PC-3 (cell line): ENCODE measurements at regions not wholly inside any gene's neighbourhood (a gene's known extent, or its start where the extent isn't known, plus 50 kb on each side); places are given as distances from the start of the nearest gene placed in this dataset.

Experiments used
- ATAC-seq: fragments of 200-7000 bp; cut with Tn5 transposase; 2 replicates; pipeline ENCODE4 v1.9.1; 2020; ENCODE audit warnings: mild to moderate bottlenecking, moderate library complexity
- BruUV-seq: library from RNA; stranded (reverse); fragments of 400-500 nt; replicated peaks from 2 replicates; lab custom pipeline; 2021; lab: Mats Ljungman, UMichigan
- CTCF ChIA-PET: fragments of 300-600 bp; sonication (Branson Sonifier 250); formaldehyde crosslinking; loops from one replicate; lab custom pipeline; 2022; ENCODE audit warnings: antibody characterized with exemption; lab: Charles Lee
- POLR2A ChIA-PET: fragments of 300-600 bp; sonication (Branson Sonifier 250); formaldehyde crosslinking; loops from one replicate; lab custom pipeline; 2022; ENCODE audit warnings: antibody characterized with exemption; ENCODE audit not compliant: unreplicated experiment; lab: Charles Lee
- DNase-seq: peaks from one replicate; pipeline ENCODE4 v3.0.0-alpha.2; 2015
- H2AFZ ChIP-seq: fragments of 300-600 bp; sonication (generic); 2 replicates; pipeline ENCODE4 v1.6.0; 2016; ENCODE audit warnings: antibody characterized with exemption, low read length
- H3F3A ChIP-seq: fragments of 300-600 bp; sonication (generic); one replicate; pipeline ENCODE4 v1.6.0; 2017; ENCODE audit warnings: antibody characterized with exemption, low read length, control low read depth, mild to moderate bottlenecking; ENCODE audit not compliant: unreplicated experiment
- H3K27ac ChIP-seq: fragments of 300-600 bp; sonication (generic); 2 replicates; pipeline ENCODE4 v1.5.1; 2016; ENCODE audit warnings: mild to moderate bottlenecking, low read length
- H3K27me3 ChIP-seq: fragments of 300-600 bp; sonication (generic); 2 replicates; pipeline ENCODE4 v1.6.1; 2016; ENCODE audit warnings: low read length, mixed read lengths
- H3K36me3 ChIP-seq: fragments of 300-600 bp; sonication (generic); 2 replicates; pipeline ENCODE4 v1.6.1; 2016; ENCODE audit warnings: low read depth, mixed run types, low read length, mixed read lengths
- H3K4me1 ChIP-seq: fragments of 300-600 bp; sonication (generic); 2 replicates; pipeline ENCODE4 v1.5.1; 2016; ENCODE audit warnings: low read length; ENCODE audit not compliant: insufficient read depth
- H3K4me2 ChIP-seq: fragments of 300-600 bp; sonication (generic); 2 replicates; pipeline ENCODE4 v1.6.0; 2016; ENCODE audit warnings: low read length
- H3K4me3 ChIP-seq: fragments of 300-600 bp; sonication (generic); 2 replicates; pipeline ENCODE4 v1.5.1; 2016; ENCODE audit warnings: mild to moderate bottlenecking, low read length, mixed read lengths
- H3K79me2 ChIP-seq: fragments of 300-600 bp; sonication (generic); 2 replicates; pipeline ENCODE4 v1.6.1; 2017; ENCODE audit warnings: low read length, mixed read lengths
- H3K9ac ChIP-seq: fragments of 300-600 bp; sonication (generic); 2 replicates; pipeline ENCODE4 v1.6.0; 2016; ENCODE audit warnings: mild to moderate bottlenecking, low read length
- H3K9me2 ChIP-seq: fragments of 300-600 bp; sonication (generic); replicated peaks from 2 replicates; pipeline ENCODE4 v1.6.1; 2016; ENCODE audit warnings: mixed run types, low read length, mixed read lengths
- H3K9me3 ChIP-seq: fragments of 300-600 bp; sonication (generic); 2 replicates; pipeline ENCODE4 v1.6.1; 2016; ENCODE audit warnings: low read length, mixed read lengths
- H4K20me1 ChIP-seq: fragments of 300-600 bp; sonication (generic); 2 replicates; pipeline ENCODE4 v1.6.1; 2016; ENCODE audit warnings: low read length, mixed read lengths
- EZH2 ChIP-seq: fragments of 300-600 bp; sonication (generic); IDR thresholded peaks from one replicate; pipeline ENCODE4 v1.6.1; 2017; ENCODE audit warnings: antibody characterized with exemption, mild to moderate bottlenecking, low read length; ENCODE audit not compliant: unreplicated experiment
- EZH2phosphoT487 ChIP-seq: fragments of 300-600 bp; sonication (generic); IDR thresholded peaks from 2 replicates; pipeline ENCODE4 v1.6.1; 2018; ENCODE audit warnings: mild to moderate bottlenecking, antibody characterized with exemption, low read length, borderline replicate concordance
- intact Hi-C: fragments of 100-400 bp; cut with micrococcal nuclease; formaldehyde crosslinking; loops from 2 replicates; pipeline ENCODE4 v1.9.0; 2023
- TF ChIP-seq, protein P1 (sequence below): fragments of 300-600 bp; sonication (generic); conservative IDR thresholded peaks from 2 replicates; pipeline ENCODE4 v1.5.1; 2017; ENCODE audit warnings: antibody characterized with exemption, low read depth, mild to moderate bottlenecking, low read length

DNA sequence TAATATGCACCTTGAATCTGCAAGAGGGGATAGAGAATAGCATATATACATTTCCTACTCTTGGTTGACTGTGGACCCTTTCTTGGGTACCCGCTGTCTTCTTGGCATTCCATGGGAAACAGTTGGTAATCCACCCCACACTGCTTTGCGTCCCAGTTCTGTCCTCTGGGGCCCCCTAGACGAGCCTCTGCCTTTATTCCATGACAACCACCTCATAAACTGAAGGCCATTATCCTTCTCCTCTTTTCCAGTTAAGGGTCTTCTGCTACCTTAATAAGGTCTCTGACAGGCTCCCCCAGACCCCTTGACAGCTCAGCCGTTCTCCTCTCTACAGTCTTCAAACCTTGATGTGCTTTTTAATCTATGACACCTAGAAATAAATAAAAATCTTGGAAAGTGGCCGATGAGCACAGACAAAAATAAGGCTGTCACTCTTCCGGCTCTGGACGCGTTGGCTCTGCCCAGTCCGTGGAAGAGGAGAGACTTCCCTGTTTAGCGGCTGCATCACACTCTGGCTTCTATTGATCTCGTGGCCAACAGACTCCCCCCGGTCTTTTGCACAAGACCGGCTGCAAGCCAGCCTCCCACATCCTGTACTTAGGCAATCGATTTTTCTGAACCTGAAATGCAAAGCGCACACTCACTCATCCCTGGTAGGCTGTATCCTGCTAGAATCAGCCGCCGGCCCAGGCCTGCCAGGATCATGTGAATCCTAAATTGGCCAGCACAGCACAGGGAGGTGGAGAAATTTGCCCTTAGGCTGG, 251.0 kb upstream of the TLE3 start:
- Histone ChIP-seq H3K9ac (no peak overlapping the region), H4K20me1 (no peaks in the 10 kb centered on the region), H3K4me1 (no peaks in the 10 kb centered on the region), H3K36me3 (no peaks in the 10 kb centered on the region), H3F3A (no peaks in the 10 kb centered on the region), H3K4me3 (no peak overlapping the region), H3K27me3 (peaks cover 18% of the 10 kb centered on the region), H3K9me3 (no peaks in the 10 kb centered on the region), H3K27ac (no peak overlapping the region), H3K79me2 (no peaks in the 10 kb centered on the region), H3K4me2 (no peak overlapping the region), H2AFZ (no peak overlapping the region), H3K9me2 (no peaks in the 10 kb centered on the region)
- BruUV-seq, result no TSS peak
- intact Hi-C loops, result no loop called here
- DNase-seq (no peak), ATAC-seq (no peak)
- TF ChIP-seq EZH2 (no peak), EZH2phosphoT487 (no peak)
- TF ChIP-seq, protein P1, sequence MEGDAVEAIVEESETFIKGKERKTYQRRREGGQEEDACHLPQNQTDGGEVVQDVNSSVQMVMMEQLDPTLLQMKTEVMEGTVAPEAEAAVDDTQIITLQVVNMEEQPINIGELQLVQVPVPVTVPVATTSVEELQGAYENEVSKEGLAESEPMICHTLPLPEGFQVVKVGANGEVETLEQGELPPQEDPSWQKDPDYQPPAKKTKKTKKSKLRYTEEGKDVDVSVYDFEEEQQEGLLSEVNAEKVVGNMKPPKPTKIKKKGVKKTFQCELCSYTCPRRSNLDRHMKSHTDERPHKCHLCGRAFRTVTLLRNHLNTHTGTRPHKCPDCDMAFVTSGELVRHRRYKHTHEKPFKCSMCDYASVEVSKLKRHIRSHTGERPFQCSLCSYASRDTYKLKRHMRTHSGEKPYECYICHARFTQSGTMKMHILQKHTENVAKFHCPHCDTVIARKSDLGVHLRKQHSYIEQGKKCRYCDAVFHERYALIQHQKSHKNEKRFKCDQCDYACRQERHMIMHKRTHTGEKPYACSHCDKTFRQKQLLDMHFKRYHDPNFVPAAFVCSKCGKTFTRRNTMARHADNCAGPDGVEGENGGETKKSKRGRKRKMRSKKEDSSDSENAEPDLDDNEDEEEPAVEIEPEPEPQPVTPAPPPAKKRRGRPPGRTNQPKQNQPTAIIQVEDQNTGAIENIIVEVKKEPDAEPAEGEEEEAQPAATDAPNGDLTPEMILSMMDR, result no peak
- ChIA-PET CTCF (no interaction called here), POLR2A (no interaction called here)

DNA sequence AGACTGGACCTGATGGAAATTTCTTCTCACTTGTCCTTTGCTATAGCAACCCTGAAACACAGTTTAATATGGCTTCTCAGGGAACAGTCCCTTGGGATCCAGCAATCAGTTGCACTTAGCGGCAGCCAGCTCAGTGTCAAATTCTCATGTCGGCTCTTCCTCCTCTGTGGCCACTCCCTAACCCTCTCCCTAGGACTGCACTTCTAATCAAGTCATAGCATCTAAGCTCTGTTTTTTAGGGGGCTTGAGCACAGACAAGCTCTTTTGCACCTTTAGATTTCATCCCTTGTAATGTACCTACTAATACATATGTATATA, 250.5 kb upstream of the TLE3 start:
- TF ChIP-seq, protein P1, result no peak
- TF ChIP-seq EZH2phosphoT487 (no peak), EZH2 (no peak)
- Histone ChIP-seq H3K79me2 (no peaks in the 10 kb centered on the region), H3K4me3 (no peak overlapping the region), H3F3A (no peaks in the 10 kb centered on the region), H3K9ac (no peak overlapping the region), H3K9me3 (no peaks in the 10 kb centered on the region), H3K4me1 (no peaks in the 10 kb centered on the region), H2AFZ (no peak overlapping the region), H3K27ac (no peak overlapping the region), H3K4me2 (no peak overlapping the region), H3K9me2 (no peaks in the 10 kb centered on the region), H3K36me3 (no peaks in the 10 kb centered on the region), H3K27me3 (peaks cover 12% of the 10 kb centered on the region), H4K20me1 (no peaks in the 10 kb centered on the region)
- ChIA-PET POLR2A (no interaction called here), CTCF (no interaction called here)
- DNase-seq (no peak), ATAC-seq (no peak)
- no TSS peak for BruUV-seq
- intact Hi-C loops, result no loop called here

DNA sequence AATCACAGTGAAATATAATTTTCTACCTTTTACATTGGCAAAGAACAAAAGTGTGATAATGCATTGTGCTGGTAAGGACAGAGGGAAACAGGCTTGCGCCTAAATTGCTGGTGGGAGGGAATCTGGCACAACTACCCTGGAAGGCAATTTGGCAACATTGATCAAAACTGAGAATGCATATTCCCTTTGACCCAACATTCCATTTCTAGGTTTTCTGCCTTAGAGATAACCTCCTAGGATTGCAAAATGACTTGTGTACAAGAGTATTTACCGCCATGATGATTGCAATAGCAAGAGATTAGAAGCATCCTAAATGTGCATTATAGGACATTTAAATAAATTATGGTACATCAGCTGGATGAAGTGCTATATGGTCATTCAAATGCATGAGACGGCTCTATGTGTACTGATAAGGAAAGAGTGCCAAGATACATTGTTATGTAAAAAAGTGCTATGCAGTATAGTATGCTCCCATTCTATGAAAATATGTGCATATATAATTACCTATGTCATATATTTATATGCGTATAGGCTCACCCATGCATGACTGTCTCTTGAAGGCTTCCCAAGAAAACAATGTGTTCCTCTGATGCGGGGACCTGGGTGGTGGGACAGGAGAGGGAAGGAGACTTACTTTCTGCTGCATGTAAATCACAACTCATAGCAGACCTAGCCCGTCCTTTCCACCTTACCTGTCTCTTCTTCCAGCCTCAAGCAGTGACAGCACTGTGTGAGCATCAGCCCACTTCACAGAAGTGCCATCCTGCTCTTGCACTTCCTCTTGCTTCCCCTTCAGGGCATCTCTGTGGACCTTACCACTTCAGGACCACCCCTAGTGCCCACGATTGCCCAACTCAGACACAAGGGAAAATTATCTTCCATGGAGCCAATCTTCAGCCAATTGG, 249.9 kb upstream of the TLE3 start:
- no peak overlapping the region for H3K4me2 ChIP-seq
- intact Hi-C loops, result no loop called here
- H3K9me2 ChIP-seq, result no peaks in the 10 kb centered on the region
- TF ChIP-seq EZH2phosphoT487 (no peak), EZH2 (no peak)
- TF ChIP-seq, protein P1, result no peak
- H3K27ac ChIP-seq, result no peak overlapping the region
- no peak overlapping the region for H3K4me3 ChIP-seq
- H3F3A ChIP-seq, result no peaks in the 10 kb centered on the region
- ChIA-PET CTCF (no interaction called here), POLR2A (no interaction called here)
- no peak overlapping the region for H2AFZ ChIP-seq
- H4K20me1 ChIP-seq, result no peaks in the 10 kb centered on the region
- H3K9me3 ChIP-seq, result no peaks in the 10 kb centered on the region
- H3K79me2 ChIP-seq, result no peaks in the 10 kb centered on the region
- ATAC-seq (no peak), DNase-seq (no peak)
- no peaks in the 10 kb centered on the region for H3K36me3 ChIP-seq
- H3K9ac ChIP-seq, result no peak overlapping the region
- no peaks in the 10 kb centered on the region for H3K4me1 ChIP-seq
- peaks cover 10% of the 10 kb centered on the region for H3K27me3 ChIP-seq
- no TSS peak for BruUV-seq
